ENCODE measurements at regions not wholly inside any gene's neighbourhood (a gene's known extent, or its start where the extent isn't known, plus 50 kb on each side); places are given as distances from the start of the nearest gene placed in this dataset.

GRCh38 chr7:111663771-111664170 is 101.5 kb upstream of the IMMP2L start:
- intact Hi-C loops (cut with DNase I; ENCODE audit: low total_unique reads), result no loop called here
- H3K4me3 ChIP-seq (ENCODE audit: low read depth, poor library complexity, severe bottlenecking), result no peak overlapping the region
- TF ChIP-seq POLR2A (IDR thresholded peaks at IDR 0.05) (no peak), CTCF (IDR thresholded peaks at IDR 0.05) (no peak)
- DNase-seq (ENCODE audit: low spot score in 2 of 2), result no peak

- no peak overlapping the region for H3K4me3 ChIP-seq (ENCODE audit: low read depth, poor library complexity, severe bottlenecking)
- intact Hi-C loops (cut with DNase I; ENCODE audit: low total_unique reads), result no loop called here
- no peak for TF ChIP-seq CTCF (IDR thresholded peaks at IDR 0.05)
- TF ChIP-seq POLR2A (IDR thresholded peaks at IDR 0.05), result no peak
- WGBS, 2 donors, result 93 to 94% methylated on average over 2 of the region's 2 CpGs
- no peak for DNase-seq (ENCODE audit: low spot score in 2 of 2)
These were observed 100.1 kb upstream of the IMMP2L start for GRCh38 chr7:111662386-111662785.

GRCh38 chr7:111660478-111660877 is 98.2 kb upstream of the IMMP2L start:
- no peak for DNase-seq (ENCODE audit: low spot score in 2 of 2)
- no peak for TF ChIP-seq CTCF (IDR thresholded peaks at IDR 0.05)
- TF ChIP-seq POLR2A (IDR thresholded peaks at IDR 0.05), result no peak
- H3K4me3 ChIP-seq (ENCODE audit: low read depth, poor library complexity, severe bottlenecking), result no peak overlapping the region
- intact Hi-C loops (cut with DNase I; ENCODE audit: low total_unique reads), result no loop called here
- 73% methylated on average over 1 of the region's 1 CpG for WGBS, 2 donors

- 40 to 61% methylated on average over 1 of the region's 1 CpG for WGBS, 2 donors
These were observed 96.3 kb upstream of the IMMP2L start for GRCh38 chr7:111658546-111658945.

GRCh38 chr7:111657018-111657417 is 94.7 kb upstream of the IMMP2L start:
- intact Hi-C loops (cut with DNase I; ENCODE audit: low total_unique reads), result no loop called here
- 79 to 82% methylated on average over 3 of the region's 3 CpGs for WGBS, 2 donors
- no peak for TF ChIP-seq POLR2A (IDR thresholded peaks at IDR 0.05)
- TF ChIP-seq CTCF (IDR thresholded peaks at IDR 0.05), result no peak
- DNase-seq (ENCODE audit: low spot score in 2 of 2), result no peak
- no peak overlapping the region for H3K4me3 ChIP-seq (ENCODE audit: low read depth, poor library complexity, severe bottlenecking)

More at GRCh38 chr7:111658546-111658945, 96.3 kb upstream of the IMMP2L start:
- no peak overlapping the region for H3K4me3 ChIP-seq (ENCODE audit: low read depth, poor library complexity, severe bottlenecking)
- intact Hi-C loops (cut with DNase I; ENCODE audit: low total_unique reads), result no loop called here
- TF ChIP-seq CTCF (IDR thresholded peaks at IDR 0.05) (no peak), POLR2A (IDR thresholded peaks at IDR 0.05) (no peak)
- DNase-seq (ENCODE audit: low spot score in 2 of 2), result no peak

- WGBS, 2 donors, result 24 to 30% methylated on average over 6 of the region's 6 CpGs
- no peak overlapping the region for H3K4me3 ChIP-seq (ENCODE audit: low read depth, poor library complexity, severe bottlenecking)
- intact Hi-C loops (cut with DNase I; ENCODE audit: low total_unique reads), result no loop called here
- peak in 1 of 2 donors; percentile 49 for DNase-seq (ENCODE audit: low spot score in 2 of 2)
- TF ChIP-seq CTCF (IDR thresholded peaks at IDR 0.05) (no peak), POLR2A (IDR thresholded peaks at IDR 0.05) (no peak)
These were observed 92.1 kb upstream of the IMMP2L start for GRCh38 chr7:111654343-111654742.
